Brain microvascular endothelial cell (primary cell): ENCODE measurements at regions not wholly inside any gene's neighbourhood (a gene's known extent, or its start where the extent isn't known, plus 50 kb on each side); places are given as distances from the start of the nearest gene placed in this dataset.

Source experiments
- DNase-seq: peaks from one replicate; pipeline ENCODE4 v3.0.0-alpha.2; 2020
- H3K27ac ChIP-seq: fragments of 250-450 bp; sonication (Bioruptor Pico); 2 replicates; pipeline ENCODE4 v1.5.1; 2020; ENCODE audit warnings: mild to moderate bottlenecking, moderate library complexity
- H3K27me3 ChIP-seq: fragments of 250-450 bp; sonication (Bioruptor Pico); replicated peaks from 2 replicates; pipeline ENCODE4 v1.5.1; 2020; ENCODE audit warnings: mild to moderate bottlenecking
- H3K36me3 ChIP-seq: fragments of 250-450 bp; sonication (Bioruptor Pico); replicated peaks from 2 replicates; pipeline ENCODE4 v1.5.1; 2020; ENCODE audit warnings: mild to moderate bottlenecking
- H3K4me3 ChIP-seq: 2 replicates; pipeline ENCODE4 v1.5.1; 2011; ENCODE audit warnings: low read depth, mild to moderate bottlenecking, control low read depth, low read length, moderate library complexity
- CTCF ChIP-seq: IDR thresholded peaks from 2 replicates; pipeline ENCODE4 v1.5.1; 2011; ENCODE audit warnings: low read depth, mild to moderate bottlenecking, moderate library complexity, low read length, control low read depth, inconsistent platforms; ENCODE audit errors: missing control alignments
- in situ Hi-C: cut with HindIII; loops from 2 replicates; pipeline ENCODE4 v1.10.0; 2017; ENCODE audit warnings: low sequenced_read_pairs, low pct_ligation_motif_present

- in situ Hi-C loops: no loop called here
- H3K4me3 ChIP-seq: no peak overlapping the region
- H3K27me3 ChIP-seq: no peaks in the 10 kb centered on the region
- peak; percentile 57 for DNase-seq
- TF ChIP-seq CTCF: no peak
- no peak overlapping the region for H3K27ac ChIP-seq
- no peaks in the 10 kb centered on the region for H3K36me3 ChIP-seq
These were observed 2474.2 kb downstream of the PCDH9 start for GRCh38 chr13:64755961-64756360.

GRCh38 chr13:64753233-64754000 is 2476.7 kb downstream of the PCDH9 start:
- in situ Hi-C loops: no loop called here
- Histone ChIP-seq H3K27ac (no peak overlapping the region), H3K4me3 (no peak overlapping the region), H3K27me3 (no peaks in the 10 kb centered on the region), H3K36me3 (no peaks in the 10 kb centered on the region)
- no peak for TF ChIP-seq CTCF
- no peak for DNase-seq

GRCh38 chr13:64749301-64749700 is 2480.8 kb downstream of the PCDH9 start:
- H3K36me3 ChIP-seq: no peaks in the 10 kb centered on the region
- H3K27ac ChIP-seq: no peak overlapping the region
- DNase-seq: no peak
- in situ Hi-C loops: no loop called here
- TF ChIP-seq CTCF: no peak
- H3K27me3 ChIP-seq: no peaks in the 10 kb centered on the region
- no peak overlapping the region for H3K4me3 ChIP-seq

- no peak overlapping the region for H3K4me3 ChIP-seq
- in situ Hi-C loops: no loop called here
- no peaks in the 10 kb centered on the region for H3K36me3 ChIP-seq
- H3K27ac ChIP-seq: no peak overlapping the region
- no peak for TF ChIP-seq CTCF
- no peak for DNase-seq
- no peaks in the 10 kb centered on the region for H3K27me3 ChIP-seq
These were observed 2483.3 kb downstream of the PCDH9 start for GRCh38 chr13:64746845-64747244.

- in situ Hi-C loops: no loop called here
- Histone ChIP-seq H3K27me3 (no peaks in the 10 kb centered on the region), H3K27ac (no peak overlapping the region), H3K36me3 (no peaks in the 10 kb centered on the region), H3K4me3 (no peak overlapping the region)
- TF ChIP-seq CTCF: no peak
- DNase-seq: no peak
These were observed 2489.6 kb downstream of the PCDH9 start for GRCh38 chr13:64740493-64740892.

GRCh38 chr13:64725492-64725891 is 2504.6 kb downstream of the PCDH9 start:
- TF ChIP-seq CTCF: no peak
- DNase-seq: no peak
- Histone ChIP-seq H3K36me3 (no peaks in the 10 kb centered on the region), H3K27me3 (no peaks in the 10 kb centered on the region), H3K27ac (no peak overlapping the region), H3K4me3 (no peak overlapping the region)
- in situ Hi-C loops: no loop called here
